Activated CD8-positive, alpha-beta memory T cell treated with anti-CD3 and anti-CD28 coated beads for 36 hours (primary cell): ENCODE measurements at regions not wholly inside any gene's neighbourhood (a gene's known extent, or its start where the extent isn't known, plus 50 kb on each side); places are given as distances from the start of the nearest gene placed in this dataset.

Experiments
- CTCF ChIA-PET: fragments of 350-600 bp; sonication (Branson Sonifier 250); formaldehyde crosslinking; loops from one replicate; lab custom pipeline; 2021; ENCODE audit warnings: antibody characterized with exemption; lab: Charles Lee
- POLR2A ChIA-PET: fragments of 350-600 bp; sonication (Branson Sonifier 250); formaldehyde crosslinking; loops from one replicate; lab custom pipeline; 2021; ENCODE audit warnings: antibody characterized with exemption; lab: Charles Lee

GRCh38 chr18:10230072-10230471, 224.4 kb upstream of the APCDD1 start:
- ChIA-PET CTCF (no interaction called here), POLR2A (no interaction called here)

- POLR2A ChIA-PET = no interaction called here
- CTCF ChIA-PET = no interaction called here
Observed at GRCh38 chr18:10231220-10231619, 223.2 kb upstream of the APCDD1 start.

GRCh38 chr18:10232062-10232461, 222.4 kb upstream of the APCDD1 start:
- CTCF ChIA-PET = no interaction called here

GRCh38 chr18:10233082-10233875, 221.2 kb upstream of the APCDD1 start:
- POLR2A ChIA-PET = no interaction called here

More at GRCh38 chr18:10232062-10232461, 222.4 kb upstream of the APCDD1 start:
- POLR2A ChIA-PET = no interaction called here

GRCh38 chr18:10234281-10234680, 220.2 kb upstream of the APCDD1 start:
- POLR2A ChIA-PET = no interaction called here
- CTCF ChIA-PET = no interaction called here

More at GRCh38 chr18:10233082-10233875, 221.2 kb upstream of the APCDD1 start:
- CTCF ChIA-PET = no interaction called here

- ChIA-PET CTCF (no interaction called here), POLR2A (no interaction called here)
Observed at GRCh38 chr18:10234912-10235660, 219.3 kb upstream of the APCDD1 start.

GRCh38 chr18:10235661-10235952, 218.8 kb upstream of the APCDD1 start:
- ChIA-PET CTCF (no interaction called here), POLR2A (no interaction called here)

- CTCF ChIA-PET = no interaction called here
Observed at GRCh38 chr18:10239103-10239502, 215.3 kb upstream of the APCDD1 start.

GRCh38 chr18:10239991-10240634, 214.3 kb upstream of the APCDD1 start:
- CTCF ChIA-PET = no interaction called here
- POLR2A ChIA-PET = no interaction called here

More at GRCh38 chr18:10239103-10239502, 215.3 kb upstream of the APCDD1 start:
- POLR2A ChIA-PET = no interaction called here

GRCh38 chr18:10240973-10241372, 213.5 kb upstream of the APCDD1 start:
- ChIA-PET POLR2A (no interaction called here), CTCF (no interaction called here)

- CTCF ChIA-PET = no interaction called here
- POLR2A ChIA-PET = no interaction called here
Observed at GRCh38 chr18:10241579-10241978, 212.9 kb upstream of the APCDD1 start.

- ChIA-PET CTCF (no interaction called here), POLR2A (interaction anchor here (0.5 kb wide), 1 partner anchor 100 kb away, joined by 3 read pairs; no protein-coding TSS in a partner anchor)
Observed at GRCh38 chr18:10242936-10243680, 211.3 kb upstream of the APCDD1 start.

- ChIA-PET CTCF (no interaction called here), POLR2A (no interaction called here)
Observed at GRCh38 chr18:10244341-10244740, 210.1 kb upstream of the APCDD1 start.

- ChIA-PET CTCF (no interaction called here), POLR2A (no interaction called here)
Observed at GRCh38 chr18:10245031-10245845, 209.2 kb upstream of the APCDD1 start.

GRCh38 chr18:10245846-10246175, 208.6 kb upstream of the APCDD1 start:
- ChIA-PET CTCF (no interaction called here), POLR2A (no interaction called here)

- ChIA-PET POLR2A (no interaction called here), CTCF (no interaction called here)
Observed at GRCh38 chr18:10247021-10247741, 207.3 kb upstream of the APCDD1 start.

GRCh38 chr18:10247742-10248082, 206.7 kb upstream of the APCDD1 start:
- CTCF ChIA-PET = no interaction called here

GRCh38 chr18:10248738-10249137, 205.7 kb upstream of the APCDD1 start:
- ChIA-PET POLR2A (no interaction called here), CTCF (no interaction called here)

More at GRCh38 chr18:10247742-10248082, 206.7 kb upstream of the APCDD1 start:
- POLR2A ChIA-PET = no interaction called here

- ChIA-PET CTCF (no interaction called here), POLR2A (no interaction called here)
Observed at GRCh38 chr18:10249270-10249669, 205.2 kb upstream of the APCDD1 start.
